GM13977 (cell line): ENCODE measurements at regions not wholly inside any gene's neighbourhood (a gene's known extent, or its start where the extent isn't known, plus 50 kb on each side); places are given as distances from the start of the nearest gene placed in this dataset.

Experiments used
- DNase-seq: peaks from one replicate; pipeline ENCODE4 v3.0.0; 2012; ENCODE audit warnings: low spot score
- CTCF ChIP-seq: IDR thresholded peaks from 2 replicates; pipeline ENCODE4 v1.5.1; 2012; ENCODE audit warnings: mild to moderate bottlenecking, control low read depth; ENCODE audit not compliant: insufficient read depth; ENCODE audit errors: extremely low read depth, missing control alignments
- in situ Hi-C: fragments of 300-500 bp; cut with MboI; formaldehyde crosslinking; loops from one replicate; pipeline ENCODE4 v1.12.0; 2022; ENCODE audit warnings: low sequenced_read_pairs, low pct_unique_long_range_greater_than_20kb, mixed read lengths, inconsistent platforms; ENCODE audit not compliant: unreplicated experiment

- in situ Hi-C loops: no loop called here
These were observed 129.7 kb upstream of the SLIT3 start for GRCh38 chr5:169430671-169431070.

GRCh38 chr5:169429044-169429443 lies 128.1 kb upstream of the SLIT3 start:
- in situ Hi-C loops: no loop called here
- DNase-seq: no peak
- no peak for TF ChIP-seq CTCF

More at GRCh38 chr5:169430671-169431070, 129.7 kb upstream of the SLIT3 start:
- TF ChIP-seq CTCF: no peak
- DNase-seq: no peak

GRCh38 chr5:169426784-169427183 lies 125.8 kb upstream of the SLIT3 start:
- DNase-seq: no peak
- TF ChIP-seq CTCF: no peak

GRCh38 chr5:169424670-169425378 lies 123.9 kb upstream of the SLIT3 start:
- DNase-seq: no peak
- in situ Hi-C loops: no loop called here
- TF ChIP-seq CTCF: no peak

More at GRCh38 chr5:169426784-169427183, 125.8 kb upstream of the SLIT3 start:
- in situ Hi-C loops: no loop called here

GRCh38 chr5:169424279-169424655 lies 123.3 kb upstream of the SLIT3 start:
- in situ Hi-C loops: no loop called here
- TF ChIP-seq CTCF: no peak
- no peak for DNase-seq

GRCh38 chr5:169423580-169424278 lies 122.8 kb upstream of the SLIT3 start:
- in situ Hi-C loops: no loop called here
- no peak for TF ChIP-seq CTCF
- no peak for DNase-seq
